ENCODE measurements at regions not wholly inside any gene's neighbourhood (a gene's known extent, or its start where the extent isn't known, plus 50 kb on each side); places are given as distances from the start of the nearest gene placed in this dataset.

- Histone ChIP-seq H3K9ac (ENCODE audit: insufficient read depth in 1 of 2, low read depth in 2 of 2, low read length in 2 of 2) (no peak overlapping the region), H3K27ac (ENCODE audit: extremely low read depth, low read depth, low read length) (no peak overlapping the region), H3K4me2 (ENCODE audit: insufficient read depth, low read length) (no peak overlapping the region), H3K4me1 (replicated peaks in 1 of 2; ENCODE audit: control insufficient read depth in 2 of 2, insufficient read depth in 2 of 2, low read length in 2 of 2) (no peaks in the 10 kb centered on the region), H3K36me3 (ENCODE audit: control insufficient read depth, insufficient read depth, low read length) (no peaks in the 10 kb centered on the region), H2AFZ (ENCODE audit: low read depth, low read length) (no peak overlapping the region), H3K79me2 (ENCODE audit: control insufficient read depth, insufficient read depth, low read length) (no peaks in the 10 kb centered on the region), H4K20me1 (replicated peaks; ENCODE audit: control insufficient read depth, insufficient read depth, low read length) (no peaks in the 10 kb centered on the region), H3K9me1 (ENCODE audit: control insufficient read depth, insufficient read depth, low read length) (no peaks in the 10 kb centered on the region), H3K4me3 (no peak overlapping the region), H3K9me3 (replicated peaks; ENCODE audit: control insufficient read depth, insufficient read depth, low read depth, low read length) (no peaks in the 10 kb centered on the region), H3K27me3 (ENCODE audit: control insufficient read depth in 2 of 2, insufficient read depth in 2 of 2, low read length in 2 of 2) (no peaks in the 10 kb centered on the region)
- no TSS peak for BruUV-seq (replicated peaks)
- intact Hi-C loops (cut with micrococcal nuclease) (no loop called here), in situ Hi-C loops (cut with MboI) (no loop called here)
- ChIA-PET CTCF (ENCODE audit: low intra/inter-chr PET ratio) (no interaction called here), POLR2A (no interaction called here)
- no peak for ATAC-seq
- no peak for DNase-seq (ENCODE audit: extremely low read depth in 1 of 4, low spot score in 3 of 4)
- TF ChIP-seq BACH1 (tag; IDR thresholded peaks at IDR 0.05), result no peak
- TF ChIP-seq PCBP2 (IDR thresholded peaks at IDR 0.05; ENCODE audit: low read depth, low read length, poor library complexity, severe bottlenecking), result no peak
- no peak for TF ChIP-seq PRDM10 (IDR thresholded peaks at IDR 0.05; ENCODE audit: partially characterized antibody)
- no peak for TF ChIP-seq ZNF639 (CRISPR knock-in tag; conservative IDR thresholded peaks at IDR 0.05 in 1 of 2, IDR thresholded peaks at IDR 0.05 in 1 of 2)
- TF ChIP-seq SNRNP70 (optimal IDR thresholded peaks at IDR 0.05; ENCODE audit: low read depth, low read length), result no peak
- TF ChIP-seq MCM2 (IDR thresholded peaks at IDR 0.05; ENCODE audit: low read depth), result no peak
- TF ChIP-seq, protein P1, sequence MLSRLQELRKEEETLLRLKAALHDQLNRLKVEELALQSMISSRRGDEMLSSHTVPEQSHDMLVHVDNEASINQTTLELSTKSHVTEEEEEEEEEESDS (CRISPR knock-in tag; IDR thresholded peaks at IDR 0.05), result no peak
- FAIRE-seq, result no peak
- WGBS (ENCODE audit: insufficient coverage, low coverage, missing lambda C conversion rate), result 0% methylated on average over 1 of the region's 1 CpG
Observed at GRCh38 chrX:22662776-22663175, 337.0 kb upstream of the DDX53 start.
